ENCODE measurements at regions not wholly inside any gene's neighbourhood (a gene's known extent, or its start where the extent isn't known, plus 50 kb on each side); places are given as distances from the start of the nearest gene placed in this dataset.
"Not testable (repeated sequence)": the region's sequence is repeated elsewhere in the genome, so short reads cannot be mapped to it uniquely, and the experiment has no call there.

GRCh38 chr12:20077618-20078017, 290.7 kb upstream of the PDE3A start:
- DNase-seq, result no peak
- in situ Hi-C loops (cut with HindIII; ENCODE audit: low pct_ligation_motif_present, low pct_unique_long_range_greater_than_20kb, low sequenced_read_pairs), result no loop called here

DNA sequence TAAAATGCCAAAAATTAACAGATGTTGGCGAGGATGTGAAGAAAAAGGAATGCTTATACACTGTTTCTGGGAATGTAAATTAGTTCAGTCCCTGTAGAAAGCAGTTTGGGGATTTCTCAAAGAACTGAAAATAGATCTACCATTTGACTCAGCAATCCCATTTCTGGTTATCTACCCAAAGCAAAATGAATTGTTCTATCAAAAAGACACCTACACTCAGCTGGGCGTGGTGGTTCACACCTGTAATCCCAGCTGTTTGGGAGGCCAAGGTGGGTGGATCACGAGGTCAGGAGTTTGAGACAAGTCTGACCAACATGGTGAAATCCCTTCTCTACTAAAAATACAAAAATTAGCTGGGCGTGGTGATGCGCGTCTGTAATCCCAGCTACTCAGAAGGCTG, 279.3 kb upstream of the PDE3A start:
- in situ Hi-C loops (cut with HindIII; ENCODE audit: low pct_ligation_motif_present, low pct_unique_long_range_greater_than_20kb, low sequenced_read_pairs), result no loop called here
- no peak for DNase-seq

DNA sequence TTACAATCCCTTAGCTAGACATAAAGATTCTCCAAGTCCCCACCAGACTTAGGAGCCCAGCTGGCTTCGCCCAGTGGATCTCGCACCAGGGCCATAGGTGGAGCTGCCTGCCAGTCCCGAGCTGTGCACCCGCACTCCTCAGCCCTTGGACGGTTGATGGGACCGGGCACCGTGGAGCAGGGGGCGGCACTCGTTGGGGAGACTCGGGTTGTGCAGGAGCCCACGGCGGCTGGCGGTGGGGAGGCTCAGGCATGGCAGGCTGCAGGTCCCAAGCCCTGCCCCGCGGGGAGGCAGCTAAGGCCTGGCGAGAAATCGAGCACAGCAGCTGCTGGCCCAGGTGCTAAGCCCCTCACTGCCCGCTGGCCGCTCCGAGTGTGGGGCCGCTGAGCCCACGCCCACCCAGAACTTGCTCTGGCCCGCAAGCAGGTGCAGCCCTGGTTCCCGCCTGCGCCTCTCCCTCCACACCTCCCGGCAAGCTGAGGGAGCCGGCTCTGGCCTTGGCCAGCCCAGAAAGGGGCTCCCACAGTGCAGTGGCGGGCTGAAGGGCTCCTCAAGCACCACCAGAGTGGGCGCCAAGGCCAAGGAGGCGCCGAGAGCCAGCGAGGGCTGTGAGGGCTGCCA, 275.0 kb upstream of the PDE3A start:
- DNase-seq; in situ Hi-C loops (cut with HindIII; ENCODE audit: low pct_ligation_motif_present, low pct_unique_long_range_greater_than_20kb, low sequenced_read_pairs): not testable (repeated sequence)

GRCh38 chr12:20096430-20096829, 271.9 kb upstream of the PDE3A start:
- no peak for DNase-seq
- in situ Hi-C loops (cut with HindIII; ENCODE audit: low pct_ligation_motif_present, low pct_unique_long_range_greater_than_20kb, low sequenced_read_pairs), result no loop called here

- in situ Hi-C loops (cut with HindIII; ENCODE audit: low pct_ligation_motif_present, low pct_unique_long_range_greater_than_20kb, low sequenced_read_pairs), result no loop called here
- no peak for DNase-seq
Measured at GRCh38 chr12:20097626-20098025, 270.7 kb upstream of the PDE3A start.

DNA sequence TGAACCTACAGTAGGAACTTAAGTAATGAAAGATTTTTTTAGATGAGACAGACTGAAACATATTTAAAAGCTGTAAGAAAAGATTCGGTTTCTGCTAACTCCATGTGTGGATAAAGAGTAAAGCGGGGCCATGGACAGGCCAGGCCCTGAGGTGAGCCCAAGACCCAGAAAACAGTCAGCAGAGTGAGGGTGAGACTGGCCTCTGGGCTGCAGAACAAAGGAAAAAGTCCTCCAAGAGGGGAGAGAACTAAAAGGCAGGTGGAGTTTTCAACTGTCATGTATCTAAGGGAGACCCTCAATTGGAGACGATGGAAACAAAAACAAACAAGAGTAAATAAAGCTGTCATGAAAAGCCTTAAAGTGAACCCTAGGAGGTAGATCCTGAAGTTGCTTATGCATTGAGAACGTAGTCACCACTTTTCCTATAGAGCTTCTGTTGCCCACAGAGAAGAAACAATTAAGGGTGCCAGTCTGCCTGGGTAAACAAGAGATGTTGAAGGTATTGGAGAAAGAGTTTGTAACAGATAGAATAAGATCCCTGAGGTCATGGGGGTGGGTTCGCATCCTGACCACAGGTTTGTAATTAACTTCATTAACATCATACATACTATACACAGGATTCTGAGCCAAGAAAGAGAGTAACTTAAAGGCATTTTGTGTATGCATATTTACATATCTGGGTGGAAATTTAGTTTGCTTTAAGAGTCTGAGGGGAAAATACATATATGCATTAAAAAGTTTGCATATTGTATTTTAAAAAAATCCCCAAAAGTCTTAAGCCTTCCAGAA, 268.7 kb upstream of the PDE3A start:
- no peak for DNase-seq
- in situ Hi-C loops (cut with HindIII; ENCODE audit: low pct_ligation_motif_present, low pct_unique_long_range_greater_than_20kb, low sequenced_read_pairs), result no loop called here

- in situ Hi-C loops (cut with HindIII; ENCODE audit: low pct_ligation_motif_present, low pct_unique_long_range_greater_than_20kb, low sequenced_read_pairs), result no loop called here
- DNase-seq, result no peak
Measured at GRCh38 chr12:20101046-20101445, 267.3 kb upstream of the PDE3A start.

DNA sequence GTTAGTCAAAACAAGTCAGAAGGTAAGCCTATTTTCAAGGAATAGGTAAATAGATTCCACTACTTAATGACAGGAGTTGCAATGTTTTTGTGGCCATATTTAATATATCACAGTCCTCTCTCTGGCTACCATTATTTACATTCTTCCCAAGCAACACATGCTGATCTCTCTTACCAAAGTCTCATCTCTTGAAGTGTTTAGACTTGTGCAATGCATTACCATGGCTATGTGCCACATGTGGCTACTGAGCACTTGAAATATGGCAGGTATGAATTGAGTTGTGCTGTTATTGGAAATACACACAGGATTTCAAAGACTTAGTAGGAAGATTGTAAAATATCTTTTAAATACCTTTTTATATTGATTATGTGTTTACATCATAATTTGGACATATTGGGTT, 262.4 kb upstream of the PDE3A start:
- in situ Hi-C loops (cut with HindIII; ENCODE audit: low pct_ligation_motif_present, low pct_unique_long_range_greater_than_20kb, low sequenced_read_pairs), result no loop called here
- DNase-seq, result no peak

GRCh38 chr12:20109676-20110075, 258.7 kb upstream of the PDE3A start:
- in situ Hi-C loops (cut with HindIII; ENCODE audit: low pct_ligation_motif_present, low pct_unique_long_range_greater_than_20kb, low sequenced_read_pairs), result no loop called here
- DNase-seq, result no peak

DNA sequence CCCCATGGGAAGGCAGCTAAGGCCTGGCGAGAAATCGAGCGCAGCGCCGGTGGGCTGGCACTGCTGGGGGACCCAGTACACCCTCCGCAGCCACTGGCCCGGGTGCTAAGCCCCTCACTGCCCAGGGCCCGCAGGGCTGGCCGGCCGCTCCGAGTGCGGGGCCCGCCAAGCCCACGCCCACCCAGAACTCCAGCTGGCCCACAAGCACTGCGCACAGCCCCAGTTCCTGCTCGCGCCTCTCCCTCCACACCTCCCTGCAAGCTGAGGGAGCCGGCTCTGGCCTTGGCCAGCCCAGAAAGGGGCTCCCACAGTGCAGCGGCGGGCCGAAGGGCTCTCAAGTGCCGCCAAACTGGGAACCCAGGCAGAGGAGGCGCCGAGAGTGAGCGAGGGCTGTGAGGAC, 253.0 kb upstream of the PDE3A start:
- DNase-seq; in situ Hi-C loops (cut with HindIII; ENCODE audit: low pct_ligation_motif_present, low pct_unique_long_range_greater_than_20kb, low sequenced_read_pairs): not testable (repeated sequence)

DNA sequence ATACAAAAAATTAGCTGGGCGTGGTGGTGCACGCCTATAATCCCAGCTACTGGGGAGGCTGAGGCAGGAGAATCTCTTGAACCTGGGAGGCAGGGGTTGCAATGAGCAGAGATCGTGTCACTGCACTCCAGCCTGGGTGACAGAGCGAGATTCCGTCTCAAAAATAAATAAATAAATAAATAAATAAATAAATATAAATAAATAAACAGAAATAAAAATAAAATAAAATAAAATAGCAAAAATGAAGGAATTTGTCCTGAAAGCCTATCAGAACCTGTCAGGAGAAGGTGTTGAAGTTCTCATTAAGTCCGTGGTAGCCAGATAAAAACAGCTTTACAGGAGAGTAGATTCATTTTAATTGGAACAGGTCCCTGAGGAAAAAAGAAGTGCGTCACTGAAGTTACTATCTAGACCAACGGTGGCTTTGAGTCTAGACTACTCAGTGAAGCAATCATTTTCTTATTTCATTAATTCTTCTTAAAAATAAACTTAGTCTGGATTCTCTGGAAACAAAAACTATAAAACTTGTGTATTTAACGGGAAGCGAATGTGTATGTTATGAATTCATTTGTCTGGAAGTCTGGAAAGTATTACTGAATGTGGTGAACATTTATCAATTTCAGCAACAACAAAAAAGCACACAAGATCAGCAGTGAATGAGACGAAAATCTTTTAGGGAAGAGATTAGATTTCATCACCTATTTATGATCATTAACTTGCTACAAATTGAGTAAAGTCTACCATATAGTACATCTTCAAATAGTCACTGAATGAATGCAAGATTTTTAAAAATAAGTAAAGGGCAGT, 248.5 kb upstream of the PDE3A start:
- in situ Hi-C loops (cut with HindIII; ENCODE audit: low pct_ligation_motif_present, low pct_unique_long_range_greater_than_20kb, low sequenced_read_pairs), result no loop called here
- DNase-seq, result no peak

DNA sequence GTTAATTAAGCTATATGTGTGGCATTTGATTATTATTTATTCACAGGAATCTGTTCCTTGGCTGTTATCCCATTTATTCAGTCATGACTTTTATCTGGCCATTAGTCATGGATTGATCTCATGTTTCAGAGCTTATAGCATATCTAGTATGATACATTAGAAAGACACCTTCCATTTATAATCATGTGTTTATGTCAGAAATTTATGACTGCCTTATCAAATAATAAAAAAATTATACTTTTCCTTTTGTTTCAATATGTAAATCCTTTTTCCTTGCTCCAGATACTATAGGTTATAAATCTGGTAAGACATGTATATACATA, 248.0 kb upstream of the PDE3A start:
- in situ Hi-C loops (cut with HindIII; ENCODE audit: low pct_ligation_motif_present, low pct_unique_long_range_greater_than_20kb, low sequenced_read_pairs), result no loop called here

GRCh38 chr12:20122274-20122673, 246.1 kb upstream of the PDE3A start:
- no peak for DNase-seq
- in situ Hi-C loops (cut with HindIII; ENCODE audit: low pct_ligation_motif_present, low pct_unique_long_range_greater_than_20kb, low sequenced_read_pairs), result no loop called here

More for the DNA sequence above, 248.0 kb upstream of the PDE3A start:
- DNase-seq, result no peak

DNA sequence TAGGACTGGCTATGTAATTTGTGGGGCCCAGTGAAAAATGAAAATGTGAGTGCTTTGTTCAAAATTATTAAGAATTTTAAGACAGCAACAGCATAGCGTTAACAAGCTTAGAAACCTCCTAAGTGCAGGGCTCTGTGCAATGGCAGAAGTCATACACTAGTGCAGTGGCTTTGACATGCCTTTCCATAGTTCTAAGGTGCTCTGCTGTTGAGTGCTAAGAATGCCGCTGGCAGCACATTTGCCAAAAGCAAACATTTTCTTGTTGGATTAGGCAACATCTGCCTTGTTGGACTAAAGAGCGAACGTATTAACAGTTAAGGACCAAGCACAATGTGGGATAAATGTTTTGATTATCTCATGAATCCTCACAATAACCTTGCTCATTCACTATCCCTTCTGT, 244.9 kb upstream of the PDE3A start:
- in situ Hi-C loops (cut with HindIII; ENCODE audit: low pct_ligation_motif_present, low pct_unique_long_range_greater_than_20kb, low sequenced_read_pairs), result no loop called here
- no peak for DNase-seq

DNA sequence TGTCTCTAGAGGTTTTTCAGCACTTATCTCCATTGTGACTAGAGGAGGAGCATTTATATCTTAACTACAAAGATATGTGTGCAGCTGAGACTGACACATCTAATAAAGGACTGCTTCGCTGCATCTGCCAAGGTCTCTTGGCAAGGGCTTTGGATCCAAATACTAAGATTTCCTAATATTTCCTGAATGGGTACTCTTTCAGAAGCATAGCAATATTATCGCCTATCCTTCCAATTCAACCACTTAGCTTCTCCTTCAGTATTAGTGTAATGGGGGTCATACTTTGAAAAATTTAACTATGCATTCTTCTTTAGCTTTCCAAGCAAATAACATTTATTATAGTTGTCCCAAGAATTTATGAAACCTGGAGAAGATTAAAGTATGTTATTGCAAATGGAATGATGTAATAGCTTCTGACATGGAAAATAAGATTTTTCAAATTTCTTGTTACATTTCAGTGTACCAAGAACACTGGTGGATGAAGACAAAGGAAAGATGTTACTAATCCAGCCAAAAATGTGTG, 243.0 kb upstream of the PDE3A start:
- no peak for DNase-seq
- in situ Hi-C loops (cut with HindIII; ENCODE audit: low pct_ligation_motif_present, low pct_unique_long_range_greater_than_20kb, low sequenced_read_pairs), result no loop called here

GRCh38 chr12:20126601-20127000, 241.7 kb upstream of the PDE3A start:
- DNase-seq, result no peak
- in situ Hi-C loops (cut with HindIII; ENCODE audit: low pct_ligation_motif_present, low pct_unique_long_range_greater_than_20kb, low sequenced_read_pairs), result no loop called here

DNA sequence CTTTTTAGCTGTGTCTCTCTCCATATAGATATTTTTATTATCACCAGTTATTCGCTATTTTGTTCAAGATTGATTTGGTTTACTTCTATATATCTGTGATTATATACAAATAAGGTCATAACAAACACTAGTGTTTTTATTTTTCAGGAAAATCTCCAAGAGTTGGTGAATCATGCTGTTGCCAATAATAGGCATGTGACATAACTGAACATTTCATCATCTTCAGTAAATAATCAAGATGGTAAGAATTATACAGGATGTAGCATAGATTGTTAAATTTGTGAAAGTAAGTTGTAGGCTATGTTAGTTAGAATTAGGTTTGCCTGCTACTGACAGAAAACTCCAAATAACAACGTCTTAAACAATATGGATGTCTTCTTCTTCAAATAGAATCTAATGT, 240.9 kb upstream of the PDE3A start:
- no peak for DNase-seq
- in situ Hi-C loops (cut with HindIII; ENCODE audit: low pct_ligation_motif_present, low pct_unique_long_range_greater_than_20kb, low sequenced_read_pairs), result no loop called here

DNA sequence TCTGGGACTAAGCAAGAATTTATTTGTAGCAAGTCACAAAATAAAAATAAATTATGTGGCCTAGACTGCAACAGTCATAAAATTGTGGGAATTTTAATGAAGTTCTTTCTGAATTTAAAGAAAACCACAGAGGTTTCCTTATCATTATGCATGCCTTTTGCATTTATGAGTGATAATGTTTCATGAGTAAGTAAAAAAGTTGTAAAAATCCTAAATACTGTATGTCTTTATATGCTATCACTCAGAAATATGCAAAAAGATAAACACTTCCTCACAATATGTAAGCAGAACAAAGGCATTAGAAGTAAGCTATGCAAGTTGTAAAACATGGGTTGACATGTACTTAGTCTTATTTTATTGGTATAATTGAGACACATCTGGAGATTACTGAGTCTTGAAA, 239.4 kb upstream of the PDE3A start:
- in situ Hi-C loops (cut with HindIII; ENCODE audit: low pct_ligation_motif_present, low pct_unique_long_range_greater_than_20kb, low sequenced_read_pairs), result no loop called here
- no peak for DNase-seq

DNA sequence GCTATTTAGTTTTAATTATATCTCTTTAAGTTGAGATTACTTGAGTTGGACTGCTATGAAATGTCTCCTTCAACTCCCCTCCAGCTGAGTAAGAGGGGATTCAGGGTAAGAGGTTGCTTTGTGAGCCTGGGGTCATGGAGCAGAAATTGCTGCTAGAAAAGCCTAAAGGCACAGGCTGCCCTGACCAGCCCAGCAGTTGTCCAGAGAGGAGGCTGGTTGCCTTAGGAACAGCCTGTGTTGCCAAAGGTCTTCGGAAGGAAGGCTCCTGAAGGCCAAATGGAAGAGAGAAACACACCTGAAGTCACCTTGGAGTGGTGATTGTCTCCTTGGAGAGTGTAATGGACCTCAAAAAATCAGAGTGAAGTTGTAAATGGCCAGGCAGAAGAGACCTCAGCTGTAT, 235.5 kb upstream of the PDE3A start:
- DNase-seq, result no peak
- in situ Hi-C loops (cut with HindIII; ENCODE audit: low pct_ligation_motif_present, low pct_unique_long_range_greater_than_20kb, low sequenced_read_pairs), result no loop called here
